Ascending aorta (tissue), 2 donors: ENCODE measurements at regions not wholly inside any gene's neighbourhood (a gene's known extent, or its start where the extent isn't known, plus 50 kb on each side); places are given as distances from the start of the nearest gene placed in this dataset.

ENCODE experiments used
- DNase-seq, 2 donors: peaks; one replicate each; pipeline ENCODE4 v3.0.0-alpha.2; 2019; ENCODE audit warnings: low spot score in 2 of 2
- H3K27ac ChIP-seq, 2 donors: fragments of 200-600 bp; sonication (generic); one replicate each; pipeline ENCODE4 v1.5.1; 2016 to 2017; ENCODE audit warnings: mild to moderate bottlenecking in 1 of 2
- H3K27me3 ChIP-seq: fragments of 200-600 bp; sonication (generic); one replicate; pipeline ENCODE4 v1.5.1; 2017
- H3K36me3 ChIP-seq, 2 donors: fragments of 200-600 bp; sonication (generic); one replicate each; pipeline ENCODE4 v1.5.1; 2016
- H3K4me1 ChIP-seq, 2 donors: fragments of 200-600 bp; sonication (generic); one replicate each; pipeline ENCODE4 v1.5.1; 2016 to 2017; ENCODE audit warnings: mild to moderate bottlenecking in 1 of 2
- H3K4me3 ChIP-seq, 2 donors: fragments of 200-600 bp; sonication (generic); one replicate each; pipeline ENCODE4 v1.5.1; 2016 to 2017; ENCODE audit warnings: mild to moderate bottlenecking in 1 of 2
- H3K9me3 ChIP-seq, 2 donors: fragments of 200-600 bp; sonication (generic); one replicate each; pipeline ENCODE4 v1.5.1; 2016
- intact Hi-C: fragments of 100-400 bp; cut with DNase I; formaldehyde crosslinking; loops from one replicate; pipeline ENCODE4 v1.15.1; 2023
- TF ChIP-seq, protein P1 (sequence below), 3 experiments: fragments of 200-600 bp in 2 of 3; fragments of 450-650 bp in 1 of 3; sonication (generic) in 2 of 3; IDR thresholded peaks; one replicate each; pipeline ENCODE4 v1.5.1; 2016 to 2019; ENCODE audit warnings: antibody characterized with exemption in 3 of 3, mild to moderate bottlenecking in 1 of 3, moderate library complexity in 1 of 3

DNA sequence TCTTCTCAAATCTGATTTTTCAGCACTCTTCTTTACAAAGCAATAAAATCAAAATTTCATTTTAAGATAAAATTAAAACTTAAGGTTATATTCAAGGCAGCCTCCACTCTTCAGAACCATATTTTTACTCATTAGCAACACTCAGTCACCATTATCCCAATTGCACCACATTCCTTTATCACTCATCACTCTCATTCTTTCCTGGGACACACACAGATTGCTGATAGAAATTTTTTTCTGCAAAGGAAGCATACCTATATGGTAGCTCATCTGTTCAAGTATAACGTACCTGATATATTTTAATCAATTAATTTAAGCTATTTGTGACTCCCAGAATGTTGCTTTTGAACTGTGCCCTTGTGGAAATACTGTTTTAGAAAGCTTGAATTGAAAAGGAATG lies 1559.3 kb upstream of the ZEB2 start:
- Histone ChIP-seq H3K9me3 (no peaks in the 10 kb centered on the region), H3K36me3 (no peaks in the 10 kb centered on the region), H3K4me1 (no peaks in the 10 kb centered on the region), H3K27me3 (no peaks in the 10 kb centered on the region), H3K4me3 (no peak overlapping the region), H3K27ac (no peak overlapping the region)
- intact Hi-C loops: no loop called here
- no peak for DNase-seq
- TF ChIP-seq, protein P1, sequence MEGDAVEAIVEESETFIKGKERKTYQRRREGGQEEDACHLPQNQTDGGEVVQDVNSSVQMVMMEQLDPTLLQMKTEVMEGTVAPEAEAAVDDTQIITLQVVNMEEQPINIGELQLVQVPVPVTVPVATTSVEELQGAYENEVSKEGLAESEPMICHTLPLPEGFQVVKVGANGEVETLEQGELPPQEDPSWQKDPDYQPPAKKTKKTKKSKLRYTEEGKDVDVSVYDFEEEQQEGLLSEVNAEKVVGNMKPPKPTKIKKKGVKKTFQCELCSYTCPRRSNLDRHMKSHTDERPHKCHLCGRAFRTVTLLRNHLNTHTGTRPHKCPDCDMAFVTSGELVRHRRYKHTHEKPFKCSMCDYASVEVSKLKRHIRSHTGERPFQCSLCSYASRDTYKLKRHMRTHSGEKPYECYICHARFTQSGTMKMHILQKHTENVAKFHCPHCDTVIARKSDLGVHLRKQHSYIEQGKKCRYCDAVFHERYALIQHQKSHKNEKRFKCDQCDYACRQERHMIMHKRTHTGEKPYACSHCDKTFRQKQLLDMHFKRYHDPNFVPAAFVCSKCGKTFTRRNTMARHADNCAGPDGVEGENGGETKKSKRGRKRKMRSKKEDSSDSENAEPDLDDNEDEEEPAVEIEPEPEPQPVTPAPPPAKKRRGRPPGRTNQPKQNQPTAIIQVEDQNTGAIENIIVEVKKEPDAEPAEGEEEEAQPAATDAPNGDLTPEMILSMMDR (IDR thresholded peaks at IDR 0.05): no peak

DNA sequence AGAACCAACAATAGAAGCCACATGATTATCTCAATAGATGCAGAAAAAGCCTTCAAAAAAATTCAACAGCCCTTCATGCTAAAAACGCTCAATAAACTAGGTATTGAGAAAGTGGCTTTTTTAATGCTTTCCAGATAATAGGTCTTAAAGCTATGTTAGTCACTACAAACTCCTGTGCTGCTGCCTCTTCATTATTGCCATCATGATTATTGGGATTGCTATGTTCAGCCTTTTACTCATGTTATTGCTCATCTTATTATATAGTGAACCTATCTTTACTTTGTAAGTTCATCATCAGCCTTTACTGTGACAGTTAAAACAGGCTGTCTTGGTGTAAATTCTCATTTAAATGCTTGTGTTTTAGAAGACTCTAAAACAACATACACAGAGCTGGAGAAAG lies 1557.2 kb upstream of the ZEB2 start:
- Histone ChIP-seq H3K4me3 (no peak overlapping the region), H3K27me3 (no peaks in the 10 kb centered on the region), H3K27ac (no peak overlapping the region), H3K36me3 (no peaks in the 10 kb centered on the region), H3K9me3 (no peaks in the 10 kb centered on the region), H3K4me1 (no peaks in the 10 kb centered on the region)
- intact Hi-C loops: no loop called here
- no peak for DNase-seq
- TF ChIP-seq, protein P1 (IDR thresholded peaks at IDR 0.05): no peak

DNA sequence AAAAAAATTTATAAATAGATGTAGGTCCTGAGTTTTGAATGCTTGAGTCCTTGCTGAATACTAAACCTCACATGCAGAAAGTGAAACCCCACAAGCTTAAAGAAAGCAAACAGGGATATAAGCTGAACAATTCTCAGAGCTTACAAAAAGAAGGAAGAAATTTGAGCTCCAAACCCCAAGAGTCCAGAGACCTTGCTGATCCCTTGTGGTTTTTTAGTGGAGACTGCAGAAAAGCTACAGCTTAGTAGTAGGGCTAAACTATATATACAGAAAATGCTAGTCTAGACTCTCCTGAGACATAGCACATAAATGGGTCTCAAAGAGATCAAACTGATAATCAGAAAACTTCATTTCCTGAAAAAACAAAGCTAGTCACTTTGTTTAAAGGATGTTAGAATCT lies 1548.1 kb upstream of the ZEB2 start:
- Histone ChIP-seq H3K4me1 (no peaks in the 10 kb centered on the region), H3K4me3 (no peak overlapping the region), H3K27me3 (no peaks in the 10 kb centered on the region), H3K9me3 (no peaks in the 10 kb centered on the region), H3K36me3 (no peaks in the 10 kb centered on the region), H3K27ac (no peak overlapping the region)
- TF ChIP-seq, protein P1 (IDR thresholded peaks at IDR 0.05): no peak
- DNase-seq: no peak
- intact Hi-C loops: no loop called here

DNA sequence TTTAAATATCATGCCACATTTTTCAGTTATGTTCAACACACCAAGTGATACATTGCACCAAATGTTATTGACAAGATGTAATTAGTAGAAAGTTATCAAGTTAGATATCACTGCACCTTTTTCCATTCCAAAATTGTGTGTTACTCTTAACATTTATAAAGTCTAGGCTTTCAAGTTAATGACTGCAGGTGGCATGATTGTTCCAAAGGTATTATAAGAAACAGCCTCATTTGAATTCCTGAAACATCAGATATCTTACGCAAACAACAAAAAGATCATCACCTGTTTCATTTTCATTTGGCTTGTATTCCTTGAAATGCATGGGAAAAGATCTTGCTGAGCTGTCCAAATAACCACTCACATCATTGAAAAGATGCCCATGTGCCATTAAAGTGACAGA lies 1528.2 kb upstream of the ZEB2 start:
- DNase-seq: no peak
- intact Hi-C loops: no loop called here
- Histone ChIP-seq H3K27me3 (no peaks in the 10 kb centered on the region), H3K4me1 (no peaks in the 10 kb centered on the region), H3K27ac (no peak overlapping the region), H3K4me3 (no peak overlapping the region), H3K9me3 (no peaks in the 10 kb centered on the region), H3K36me3 (no peaks in the 10 kb centered on the region)
- TF ChIP-seq, protein P1 (IDR thresholded peaks at IDR 0.05): no peak

DNA sequence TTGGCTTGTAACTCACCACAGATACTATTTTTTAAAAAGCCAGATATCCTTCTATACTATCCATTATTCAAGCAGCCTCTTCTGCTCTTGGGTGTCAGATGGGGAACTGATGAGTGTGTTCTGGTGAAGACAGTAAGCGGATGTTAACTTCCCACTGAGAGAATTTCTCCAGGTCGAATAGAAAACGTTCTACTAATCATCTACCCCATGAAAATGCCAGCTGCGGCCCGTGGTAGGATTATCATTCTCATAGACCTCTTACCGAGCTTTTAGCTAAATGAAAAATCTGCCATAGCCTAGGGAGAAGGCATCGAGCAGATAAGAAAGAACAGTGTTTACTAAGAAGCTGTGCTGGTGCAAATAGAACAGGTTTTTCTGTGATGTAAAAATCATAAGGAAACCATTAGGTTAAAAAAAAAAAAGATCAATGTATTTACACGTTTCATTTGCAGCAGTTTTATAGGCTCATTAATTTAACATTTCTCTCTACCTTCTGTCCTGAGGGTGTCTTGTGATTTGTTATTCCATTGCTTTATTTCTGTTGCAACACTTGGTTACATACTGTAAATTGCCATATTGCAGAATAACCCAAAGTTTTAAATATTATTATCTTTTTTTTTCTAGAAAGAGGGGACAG lies 1521.5 kb upstream of the ZEB2 start:
- DNase-seq: no peak
- Histone ChIP-seq H3K36me3 (no peaks in the 10 kb centered on the region), H3K4me1 (no peaks in the 10 kb centered on the region), H3K4me3 (no peak overlapping the region), H3K27ac (no peak overlapping the region), H3K9me3 (no peaks in the 10 kb centered on the region), H3K27me3 (no peaks in the 10 kb centered on the region)
- TF ChIP-seq, protein P1 (IDR thresholded peaks at IDR 0.05): no peak
- intact Hi-C loops: no loop called here

DNA sequence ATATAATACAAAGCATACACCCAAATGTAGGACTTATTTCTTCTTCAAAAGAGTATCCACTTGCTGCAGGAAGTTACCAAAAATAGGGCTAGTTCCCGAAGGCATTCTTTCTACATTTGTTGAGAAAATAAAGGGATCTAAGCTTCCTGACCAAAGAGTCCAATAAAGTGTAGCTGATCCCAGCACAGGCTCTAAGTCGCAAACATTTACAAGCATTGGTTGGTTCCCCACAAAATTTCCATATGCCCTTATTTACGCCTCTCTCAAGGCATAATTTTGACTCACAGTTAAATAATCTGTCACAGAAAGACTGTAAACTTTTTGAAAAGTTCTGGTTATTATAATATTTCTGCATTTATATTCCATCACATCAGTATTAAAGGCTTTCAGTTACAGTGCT lies 1520.1 kb upstream of the ZEB2 start:
- H3K27ac ChIP-seq: no peak overlapping the region
- TF ChIP-seq, protein P1 (IDR thresholded peaks at IDR 0.05): no peak
- H3K9me3 ChIP-seq: no peaks in the 10 kb centered on the region
- no peaks in the 10 kb centered on the region for H3K27me3 ChIP-seq
- DNase-seq: no peak
- H3K4me1 ChIP-seq: no peaks in the 10 kb centered on the region
- H3K36me3 ChIP-seq: no peaks in the 10 kb centered on the region
- intact Hi-C loops: no loop called here
- no peak overlapping the region for H3K4me3 ChIP-seq
